CD14-positive monocyte (primary cell): ENCODE measurements at regions not wholly inside any gene's neighbourhood (a gene's known extent, or its start where the extent isn't known, plus 50 kb on each side); places are given as distances from the start of the nearest gene placed in this dataset.

Experiments
- DNase-seq, 3 donors: peaks; one replicate each; pipeline ENCODE4 v3.0.0-alpha.2; 2011 to 2022
- H2AFZ ChIP-seq: 2 replicates; pipeline ENCODE4 v1.6.0; 2012; ENCODE audit warnings: mild to moderate bottlenecking, low read depth, low read length, inconsistent platforms; ENCODE audit not compliant: insufficient read depth, poor library complexity, severe bottlenecking
- H3K27ac ChIP-seq, 2 donors: 1 replicate in 1 of 2; 2 replicates in 1 of 2; pipeline ENCODE4 v1.5.1; 2012 to 2013; ENCODE audit warnings: low read length in 2 of 2, control low read depth in 1 of 2, inconsistent platforms in 1 of 2, low read depth in 1 of 2, mild to moderate bottlenecking in 1 of 2
- H3K27me3 ChIP-seq, 2 donors: one replicate each; pipeline versions ENCODE4 v1.6.0 to v1.6.1; 2011 to 2013; ENCODE audit warnings: low read length in 2 of 2; ENCODE audit not compliant: control insufficient read depth in 2 of 2, insufficient read depth in 2 of 2
- H3K36me3 ChIP-seq, 2 donors: replicated peaks in 1 of 2; 1 replicate in 1 of 2; 2 replicates in 1 of 2; pipeline versions ENCODE4 v1.5.1 to v1.6.1; 2012 to 2013; ENCODE audit warnings: low read length in 2 of 2, control low read depth in 1 of 2, inconsistent platforms in 1 of 2, mild to moderate bottlenecking in 1 of 2; ENCODE audit not compliant: insufficient read depth in 2 of 2, control insufficient read depth in 1 of 2
- H3K4me1 ChIP-seq, 2 donors: 1 replicate in 1 of 2; 2 replicates in 1 of 2; pipeline versions ENCODE4 v1.5.1 to v1.6.1; 2012 to 2013; ENCODE audit warnings: low read length in 2 of 2, control low read depth in 1 of 2, inconsistent platforms in 1 of 2, mild to moderate bottlenecking in 1 of 2, moderate library complexity in 1 of 2; ENCODE audit not compliant: insufficient read depth in 2 of 2, control insufficient read depth in 1 of 2
- H3K4me2 ChIP-seq: replicated peaks from 2 replicates; pipeline ENCODE3; 2012; ENCODE audit warnings: low read length, moderate library complexity, mild to moderate bottlenecking; ENCODE audit not compliant: poor library complexity, severe bottlenecking; ENCODE audit errors: extremely low read depth
- H3K4me3 ChIP-seq, 3 experiments: fragments of 200-600 bp in 1 of 3; sonication (generic) in 1 of 3; replicated peaks in 1 of 3; 1 replicate in 2 of 3; 2 replicates in 1 of 3; pipeline ENCODE4 v1.5.1; 2011 to 2013; ENCODE audit warnings: low read length in 3 of 3, mild to moderate bottlenecking in 3 of 3, control low read depth in 2 of 3, low read depth in 2 of 3, inconsistent platforms in 1 of 3, moderate library complexity in 1 of 3
- H3K79me2 ChIP-seq: 2 replicates; pipeline ENCODE4 v1.6.0; 2012; ENCODE audit warnings: mild to moderate bottlenecking, control low read depth, inconsistent platforms, low read length, moderate library complexity; ENCODE audit not compliant: insufficient read depth
- H3K9ac ChIP-seq: 2 replicates; pipeline ENCODE4 v1.6.0; 2017; ENCODE audit warnings: low read length, mild to moderate bottlenecking; ENCODE audit not compliant: insufficient read depth, poor library complexity, severe bottlenecking
- H3K9me3 ChIP-seq, 2 donors: replicated peaks in 1 of 2; 1 replicate in 1 of 2; 2 replicates in 1 of 2; pipeline versions ENCODE4 v1.5.1 to v1.6.1; 2012 to 2013; ENCODE audit warnings: low read length in 2 of 2, control low read depth in 1 of 2; ENCODE audit not compliant: control insufficient read depth in 1 of 2, insufficient read depth in 1 of 2
- H4K20me1 ChIP-seq: 2 replicates; pipeline ENCODE4 v1.6.0; 2012; ENCODE audit warnings: mild to moderate bottlenecking, low read length, control low read depth, moderate library complexity; ENCODE audit not compliant: insufficient read depth
- H3K27ac Mint-ChIP-seq, 7 donors: one replicate each; pipeline ENCODE4 v1.8.0; 2020; ENCODE audit warnings: mild to moderate bottlenecking in 7 of 7, mixed read lengths in 7 of 7, moderate library complexity in 6 of 7, inconsistent platforms in 2 of 7
- H3K27me3 Mint-ChIP-seq, 3 donors: one replicate each; pipeline ENCODE4 v1.8.0; 2021 to 2022; ENCODE audit warnings: low read depth in 3 of 3, mild to moderate bottlenecking in 3 of 3, mixed read lengths in 3 of 3, moderate library complexity in 3 of 3, inconsistent platforms in 1 of 3
- H3K36me3 Mint-ChIP-seq, 2 donors: one replicate each; pipeline ENCODE4 v1.8.0; 2020; ENCODE audit warnings: mixed read lengths in 2 of 2, inconsistent platforms in 1 of 2, mild to moderate bottlenecking in 1 of 2
- H3K4me1 Mint-ChIP-seq: one replicate; pipeline ENCODE4 v1.8.0; 2020; ENCODE audit warnings: mild to moderate bottlenecking, mixed read lengths
- H3K4me3 Mint-ChIP-seq, 2 donors: one replicate each; pipeline ENCODE4 v1.8.0; 2020; ENCODE audit warnings: mild to moderate bottlenecking in 2 of 2, mixed read lengths in 2 of 2, moderate library complexity in 1 of 2
- H3K9me3 Mint-ChIP-seq, 7 donors: one replicate each; pipeline ENCODE4 v1.8.0; 2020 to 2022; ENCODE audit warnings: mixed read lengths in 7 of 7, mild to moderate bottlenecking in 6 of 7, moderate library complexity in 6 of 7, inconsistent platforms in 2 of 7
- CTCF ChIP-seq: fragments of 200-600 bp; IDR thresholded peaks from one replicate; pipeline ENCODE4 v1.8.0; 2022; ENCODE audit warnings: antibody characterized with exemption, mild to moderate bottlenecking
- WGBS: methylation state at CpG from one replicate; pipeline ENCODE4 v1.1.5; 2013; ENCODE audit warnings: missing lambda C conversion rate; ENCODE audit not compliant: insufficient coverage; 5-methylcytosine and 5-hydroxymethylcytosine counted together
- intact Hi-C, 2 donors: fragments of 100-400 bp; cut with micrococcal nuclease; formaldehyde crosslinking; loops; one replicate each; pipeline versions ENCODE4 v1.15.0 to v1.15.1; 2023

GRCh38 chr2:129645335-129645734, 334.1 kb upstream of the RAB6C start:
- Histone ChIP-seq H3K9ac (no peak overlapping the region), H2AFZ (no peak overlapping the region), H3K36me3 (no peaks in the 10 kb centered on the region), H3K4me2 (no peak overlapping the region), H3K27me3 (no peaks in the 10 kb centered on the region), H3K9me3 (peaks cover 5 to 10% of the 10 kb centered on the region in 2 donors), H3K4me3 (no peak overlapping the region), H3K4me1 (no peaks in the 10 kb centered on the region), H3K27ac (no peak overlapping the region), H3K79me2 (no peaks in the 10 kb centered on the region), H4K20me1 (no peaks in the 10 kb centered on the region)
- no peak for DNase-seq
- no CpG with 5 or more reads among the region's 1 CpG for WGBS
- Mint-ChIP-seq H3K27me3 (peaks cover 0 to 2% (median 0%) of the 10 kb centered on the region in 3 donors), H3K4me3 (no peak overlapping the region), H3K27ac (no peak overlapping the region), H3K9me3 (peaks cover 0 to 11% (median 7%) of the 10 kb centered on the region in 7 donors), H3K4me1 (no peaks in the 10 kb centered on the region), H3K36me3 (no peaks in the 10 kb centered on the region)
- no peak for TF ChIP-seq CTCF
- intact Hi-C loops = no loop called here

DNA sequence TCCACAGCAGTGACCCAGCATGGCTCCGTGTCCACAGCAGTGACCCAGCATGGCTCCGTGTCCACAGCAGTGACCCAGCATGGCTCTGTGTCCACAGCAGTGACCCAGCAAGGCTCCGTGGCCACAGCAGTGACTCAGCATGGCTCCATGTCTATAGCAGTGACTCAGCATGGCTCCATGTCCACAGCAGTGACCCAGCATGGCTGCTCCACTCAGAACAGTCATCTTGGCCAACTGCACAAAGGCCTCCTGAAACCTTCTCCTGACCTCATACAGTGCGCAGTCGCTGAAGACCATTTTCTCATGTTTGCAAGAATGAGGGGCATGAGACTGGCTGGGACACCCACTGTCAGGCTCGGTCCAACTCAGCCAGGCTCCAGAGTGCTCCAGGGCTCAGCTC, 333.4 kb upstream of the RAB6C start:
- no peaks in the 10 kb centered on the region for H4K20me1 ChIP-seq
- no peaks in the 10 kb centered on the region for H3K36me3 Mint-ChIP-seq
- WGBS = 67% methylated on average over 4 of the region's 6 CpGs
- H3K4me1 Mint-ChIP-seq = no peaks in the 10 kb centered on the region
- no peaks in the 10 kb centered on the region for H3K79me2 ChIP-seq
- H3K4me1 ChIP-seq = no peaks in the 10 kb centered on the region
- H3K9me3 ChIP-seq = peaks cover 5 to 10% of the 10 kb centered on the region in 2 donors
- H3K27me3 Mint-ChIP-seq = peaks cover 0 to 2% (median 0%) of the 10 kb centered on the region in 3 donors
- no peak overlapping the region for H2AFZ ChIP-seq
- H3K9ac ChIP-seq = no peak overlapping the region
- no peak overlapping the region for H3K4me2 ChIP-seq
- no peaks in the 10 kb centered on the region for H3K27me3 ChIP-seq
- TF ChIP-seq CTCF = no peak
- H3K27ac ChIP-seq = no peak overlapping the region
- peaks cover 0 to 11% (median 7%) of the 10 kb centered on the region in 7 donors for H3K9me3 Mint-ChIP-seq
- H3K4me3 Mint-ChIP-seq = no peak overlapping the region
- no peak for DNase-seq
- H3K36me3 ChIP-seq = no peaks in the 10 kb centered on the region
- H3K4me3 ChIP-seq = no peak overlapping the region
- intact Hi-C loops = no loop called here
- no peak overlapping the region for H3K27ac Mint-ChIP-seq
